ENCODE measurements at regions not wholly inside any gene's neighbourhood (a gene's known extent, or its start where the extent isn't known, plus 50 kb on each side); places are given as distances from the start of the nearest gene placed in this dataset.

DNA sequence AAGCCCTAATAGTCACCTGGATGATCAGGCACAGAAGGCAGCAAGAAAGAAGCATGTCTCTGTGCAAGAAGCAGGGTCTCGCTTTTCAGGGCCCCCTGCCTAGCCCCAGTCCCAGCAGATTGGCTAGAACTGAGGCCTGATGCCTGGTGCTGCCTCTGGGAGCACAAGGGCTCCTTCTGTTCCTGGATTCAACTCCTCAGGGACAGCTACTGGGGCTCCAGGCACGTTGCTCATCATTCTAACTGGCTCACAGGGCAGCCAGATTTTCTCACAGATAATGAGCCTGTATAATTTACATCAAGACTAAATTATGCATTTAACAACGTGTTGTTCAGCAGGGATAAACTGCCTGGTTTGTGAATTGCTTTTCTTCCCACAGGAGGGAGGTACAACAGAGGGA lies 106.5 kb upstream of the PLXNC1 start:
- DNase-seq (ENCODE audit: low read depth in 1 of 2, low spot score in 1 of 2): no peak
- in situ Hi-C loops (cut with HindIII; ENCODE audit: low pct_unique_long_range_greater_than_20kb, low sequenced_read_pairs): no loop called here
- TF ChIP-seq JUND (IDR thresholded peaks at IDR 0.05; ENCODE audit: low read depth): no peak

- TF ChIP-seq JUND (IDR thresholded peaks at IDR 0.05; ENCODE audit: low read depth): no peak
- in situ Hi-C loops (cut with HindIII; ENCODE audit: low pct_unique_long_range_greater_than_20kb, low sequenced_read_pairs): no loop called here
- no peak for DNase-seq (ENCODE audit: low read depth in 1 of 2, low spot score in 1 of 2)
These were observed 106.1 kb upstream of the PLXNC1 start for GRCh38 chr12:94042321-94042720.

DNA sequence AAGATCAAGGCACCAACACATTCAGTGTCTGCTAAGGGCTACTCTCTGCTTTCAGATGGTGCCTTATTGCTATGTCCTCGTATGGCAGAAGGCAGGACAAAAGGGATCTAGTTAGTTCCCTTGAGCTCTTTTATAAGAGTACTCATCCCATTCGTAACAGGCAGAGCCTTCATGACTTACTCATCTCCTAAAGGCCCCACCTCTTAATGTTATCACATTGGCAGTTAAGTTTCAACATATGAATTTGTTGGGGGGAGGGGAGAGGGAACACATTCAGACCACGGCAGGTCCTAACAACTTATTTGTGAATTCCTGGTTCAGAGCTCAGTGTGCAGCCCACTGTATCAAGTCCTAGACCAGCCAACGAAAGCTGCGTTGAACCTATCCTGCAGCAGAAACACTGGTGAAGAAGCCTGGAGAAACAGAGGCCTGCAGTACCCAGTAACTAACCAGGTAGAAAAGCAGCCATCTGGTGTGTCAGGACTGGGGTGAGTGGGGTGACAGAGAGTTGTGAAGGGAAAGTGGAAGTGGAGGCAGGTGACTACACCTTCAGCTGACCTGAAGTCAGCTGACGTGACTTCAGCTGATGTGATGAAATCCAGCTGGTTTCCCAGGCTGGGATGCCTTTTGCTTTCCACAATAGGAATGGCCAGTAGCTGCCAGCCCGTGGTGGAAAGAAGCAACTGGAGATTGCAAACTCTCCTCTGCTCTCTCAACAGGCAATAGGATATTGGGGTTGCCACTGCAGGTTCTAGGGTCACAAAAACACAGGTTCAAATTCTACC lies 101.6 kb upstream of the PLXNC1 start:
- in situ Hi-C loops (cut with HindIII; ENCODE audit: low pct_unique_long_range_greater_than_20kb, low sequenced_read_pairs): no loop called here
- TF ChIP-seq JUND (IDR thresholded peaks at IDR 0.05; ENCODE audit: low read depth): no peak
- peak in 1 of 2 experiments; percentile 33 for DNase-seq (ENCODE audit: low read depth in 1 of 2, low spot score in 1 of 2)

DNA sequence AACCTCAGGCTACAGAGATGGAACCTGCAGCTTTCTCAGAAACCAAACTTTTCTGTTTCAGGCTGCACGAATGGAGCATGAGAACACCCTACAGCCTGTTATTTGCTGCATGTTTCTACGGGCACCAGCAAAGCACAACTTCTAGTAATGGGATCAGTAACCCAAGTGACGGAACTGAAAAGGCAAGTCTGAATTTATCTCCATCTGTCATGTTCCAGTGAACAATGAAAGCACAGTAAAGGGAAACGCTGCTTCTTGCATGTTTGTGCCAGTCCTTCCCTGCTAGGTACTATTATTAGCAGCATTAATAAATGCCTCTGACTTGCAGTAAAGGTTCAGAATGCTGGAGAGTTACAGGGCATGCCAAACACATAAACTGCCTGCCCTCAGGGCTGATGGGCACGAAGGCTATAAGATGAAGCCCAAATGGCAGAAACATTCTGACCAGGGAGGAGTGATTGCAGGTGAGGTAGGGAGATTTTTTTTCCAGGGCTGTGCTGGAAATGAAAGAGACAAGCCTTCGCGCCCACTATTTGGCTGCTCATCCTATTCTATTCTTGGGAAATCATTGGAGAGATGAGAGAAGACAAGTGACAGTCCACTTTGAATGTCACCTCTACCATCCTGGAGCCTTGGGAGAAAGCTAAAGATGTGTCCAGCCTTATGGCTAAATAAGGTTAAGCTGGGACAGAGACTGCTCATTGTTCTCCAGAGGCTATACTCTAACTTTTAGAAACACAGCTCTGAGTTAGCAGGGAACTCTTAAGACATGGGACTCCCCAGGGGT lies 100.4 kb upstream of the PLXNC1 start:
- TF ChIP-seq JUND (IDR thresholded peaks at IDR 0.05; ENCODE audit: low read depth): no peak
- in situ Hi-C loops (cut with HindIII; ENCODE audit: low pct_unique_long_range_greater_than_20kb, low sequenced_read_pairs): no loop called here
- no peak for DNase-seq (ENCODE audit: low read depth in 1 of 2, low spot score in 1 of 2)

DNA sequence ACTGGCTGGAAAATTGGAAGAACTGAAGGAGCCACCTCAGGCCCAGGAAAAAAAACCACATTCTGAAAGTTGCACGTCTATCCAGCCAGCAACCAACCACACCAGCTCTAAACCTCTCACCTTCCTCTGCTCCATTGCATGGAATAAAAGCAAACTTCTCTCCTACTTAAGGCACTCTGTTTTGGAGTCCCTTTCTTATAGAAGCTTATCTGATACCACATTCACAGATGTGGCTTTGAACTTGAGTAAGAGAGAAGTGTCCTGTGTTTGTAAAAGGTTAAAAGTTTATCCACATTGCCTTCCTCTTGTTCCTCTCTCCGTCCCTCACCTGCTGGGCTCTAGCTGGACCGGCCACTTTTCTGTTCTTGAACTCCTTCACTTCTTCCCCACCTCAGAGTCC lies 99.6 kb upstream of the PLXNC1 start:
- no peak for TF ChIP-seq JUND (IDR thresholded peaks at IDR 0.05; ENCODE audit: low read depth)
- DNase-seq (ENCODE audit: low read depth in 1 of 2, low spot score in 1 of 2): no peak
- in situ Hi-C loops (cut with HindIII; ENCODE audit: low pct_unique_long_range_greater_than_20kb, low sequenced_read_pairs): no loop called here

- in situ Hi-C loops (cut with HindIII; ENCODE audit: low pct_unique_long_range_greater_than_20kb, low sequenced_read_pairs): no loop called here
- TF ChIP-seq JUND (IDR thresholded peaks at IDR 0.05; ENCODE audit: low read depth): no peak
- no peak for DNase-seq (ENCODE audit: low read depth in 1 of 2, low spot score in 1 of 2)
These were observed 98.7 kb upstream of the PLXNC1 start for GRCh38 chr12:94049718-94050117.

- no peak for DNase-seq (ENCODE audit: low read depth in 1 of 2, low spot score in 1 of 2)
- no peak for TF ChIP-seq JUND (IDR thresholded peaks at IDR 0.05; ENCODE audit: low read depth)
- in situ Hi-C loops (cut with HindIII; ENCODE audit: low pct_unique_long_range_greater_than_20kb, low sequenced_read_pairs): no loop called here
These were observed 94.7 kb upstream of the PLXNC1 start for GRCh38 chr12:94053676-94054075.

- no peak for TF ChIP-seq JUND (IDR thresholded peaks at IDR 0.05; ENCODE audit: low read depth)
- in situ Hi-C loops (cut with HindIII; ENCODE audit: low pct_unique_long_range_greater_than_20kb, low sequenced_read_pairs): no loop called here
These were observed 92.8 kb upstream of the PLXNC1 start for GRCh38 chr12:94055528-94055927.

DNA sequence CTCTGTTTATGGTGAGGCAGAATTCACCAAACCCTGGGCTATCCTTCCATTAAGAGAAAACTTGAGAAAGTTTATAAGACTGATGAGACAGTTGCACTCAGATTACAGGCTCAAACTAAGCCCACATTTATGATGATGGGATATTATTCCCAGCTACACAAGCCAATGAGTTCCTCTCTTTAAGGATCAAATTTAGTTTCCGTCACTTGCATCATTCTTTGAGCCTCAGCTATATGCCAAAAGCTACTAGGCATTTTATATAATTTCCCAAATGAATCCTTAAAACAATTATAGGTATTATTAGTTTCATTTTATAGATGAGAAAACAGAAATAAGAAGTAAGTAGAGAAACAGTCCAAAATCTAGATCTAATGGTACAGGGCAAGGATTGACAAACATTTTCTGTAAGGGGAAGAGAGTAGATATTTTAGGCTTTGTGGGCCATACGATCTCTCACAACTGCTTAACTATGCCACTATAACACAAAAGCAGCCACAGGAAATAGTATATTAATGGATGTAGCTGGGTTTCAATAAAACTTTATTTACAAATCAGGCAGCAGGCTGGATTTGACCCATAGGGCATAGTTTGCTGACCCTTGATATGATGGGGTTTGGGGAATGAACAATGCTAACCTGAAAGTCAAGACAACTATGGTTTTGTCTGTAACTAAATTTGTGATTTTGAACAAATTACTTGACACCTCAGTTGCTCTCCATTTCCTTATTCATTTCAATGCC lies 91.8 kb upstream of the PLXNC1 start:
- in situ Hi-C loops (cut with HindIII; ENCODE audit: low pct_unique_long_range_greater_than_20kb, low sequenced_read_pairs): no loop called here
- no peak for TF ChIP-seq JUND (IDR thresholded peaks at IDR 0.05; ENCODE audit: low read depth)
- no peak for DNase-seq (ENCODE audit: low read depth in 1 of 2, low spot score in 1 of 2)

More at GRCh38 chr12:94055528-94055927, 92.8 kb upstream of the PLXNC1 start:
- DNase-seq (ENCODE audit: low read depth in 1 of 2, low spot score in 1 of 2): no peak

- DNase-seq (ENCODE audit: low read depth in 1 of 2, low spot score in 1 of 2): peak in 1 of 2 experiments; percentile 77
- in situ Hi-C loops (cut with HindIII; ENCODE audit: low pct_unique_long_range_greater_than_20kb, low sequenced_read_pairs): no loop called here
- no peak for TF ChIP-seq JUND (IDR thresholded peaks at IDR 0.05; ENCODE audit: low read depth)
These were observed 90.9 kb upstream of the PLXNC1 start for GRCh38 chr12:94057262-94058151.

- peak; percentile 22 to 94 for DNase-seq (ENCODE audit: low read depth in 1 of 2, low spot score in 1 of 2)
These were observed 88.7 kb upstream of the PLXNC1 start for GRCh38 chr12:94059394-94060368.

More at GRCh38 chr12:94059394-94060368, 88.7 kb upstream of the PLXNC1 start:
- TF ChIP-seq JUND (IDR thresholded peaks at IDR 0.05; ENCODE audit: low read depth): no peak
- in situ Hi-C loops (cut with HindIII; ENCODE audit: low pct_unique_long_range_greater_than_20kb, low sequenced_read_pairs): no loop called here

Measured in T47D (cell line).